B cell (primary cell): ENCODE measurements at regions not wholly inside any gene's neighbourhood (a gene's known extent, or its start where the extent isn't known, plus 50 kb on each side); places are given as distances from the start of the nearest gene placed in this dataset.

Source experiments
- EZH2 ChIP-seq: IDR thresholded peaks from 2 replicates; pipeline ENCODE4 v1.6.1; 2012; ENCODE audit warnings: borderline replicate concordance, low read depth, mild to moderate bottlenecking, moderate library complexity, low read length; ENCODE audit not compliant: insufficient read depth, poor library complexity, severe bottlenecking
- TF ChIP-seq, protein P1 (sequence below): fragments of 200-600 bp; IDR thresholded peaks from one replicate; pipeline ENCODE4 v1.8.0; 2022; ENCODE audit warnings: antibody characterized with exemption, mild to moderate bottlenecking

DNA sequence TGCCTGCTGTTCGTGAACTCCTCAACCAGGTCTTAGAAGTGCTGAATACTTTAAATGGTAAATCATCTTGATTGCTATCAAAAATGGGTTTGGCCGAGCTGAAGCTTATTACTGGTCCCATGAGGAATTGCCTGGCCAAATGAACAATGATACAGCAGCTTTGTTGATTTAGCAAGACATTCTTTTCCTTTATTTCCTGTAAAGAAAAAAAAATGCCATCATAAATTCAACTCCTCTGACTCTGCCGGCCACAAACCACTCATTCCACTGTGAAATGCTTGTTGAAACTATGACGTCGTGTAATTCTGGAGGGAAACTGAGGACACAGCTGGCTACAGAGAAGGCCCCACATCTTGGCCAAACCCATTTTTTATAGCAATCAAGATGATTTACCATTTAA, 74.2 kb upstream of the ID2 start:
- TF ChIP-seq, protein P1, sequence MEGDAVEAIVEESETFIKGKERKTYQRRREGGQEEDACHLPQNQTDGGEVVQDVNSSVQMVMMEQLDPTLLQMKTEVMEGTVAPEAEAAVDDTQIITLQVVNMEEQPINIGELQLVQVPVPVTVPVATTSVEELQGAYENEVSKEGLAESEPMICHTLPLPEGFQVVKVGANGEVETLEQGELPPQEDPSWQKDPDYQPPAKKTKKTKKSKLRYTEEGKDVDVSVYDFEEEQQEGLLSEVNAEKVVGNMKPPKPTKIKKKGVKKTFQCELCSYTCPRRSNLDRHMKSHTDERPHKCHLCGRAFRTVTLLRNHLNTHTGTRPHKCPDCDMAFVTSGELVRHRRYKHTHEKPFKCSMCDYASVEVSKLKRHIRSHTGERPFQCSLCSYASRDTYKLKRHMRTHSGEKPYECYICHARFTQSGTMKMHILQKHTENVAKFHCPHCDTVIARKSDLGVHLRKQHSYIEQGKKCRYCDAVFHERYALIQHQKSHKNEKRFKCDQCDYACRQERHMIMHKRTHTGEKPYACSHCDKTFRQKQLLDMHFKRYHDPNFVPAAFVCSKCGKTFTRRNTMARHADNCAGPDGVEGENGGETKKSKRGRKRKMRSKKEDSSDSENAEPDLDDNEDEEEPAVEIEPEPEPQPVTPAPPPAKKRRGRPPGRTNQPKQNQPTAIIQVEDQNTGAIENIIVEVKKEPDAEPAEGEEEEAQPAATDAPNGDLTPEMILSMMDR = no peak
- no peak for TF ChIP-seq EZH2
